Choroid plexus epithelial cell (primary cell): ENCODE measurements at regions not wholly inside any gene's neighbourhood (a gene's known extent, or its start where the extent isn't known, plus 50 kb on each side); places are given as distances from the start of the nearest gene placed in this dataset.

Experiments used
- DNase-seq: peaks from one replicate; pipeline ENCODE4 v3.0.0-alpha.2; 2010; ENCODE audit warnings: low read depth
- H3K4me3 ChIP-seq: 2 replicates; pipeline ENCODE4 v1.5.1; 2011; ENCODE audit warnings: low read depth, mild to moderate bottlenecking, control low read depth, low read length, moderate library complexity
- CTCF ChIP-seq: conservative IDR thresholded peaks from 2 replicates; pipeline ENCODE4 v1.5.1; 2011; ENCODE audit warnings: low read depth, mild to moderate bottlenecking, control low read depth, inconsistent platforms, low read length, moderate library complexity

DNA sequence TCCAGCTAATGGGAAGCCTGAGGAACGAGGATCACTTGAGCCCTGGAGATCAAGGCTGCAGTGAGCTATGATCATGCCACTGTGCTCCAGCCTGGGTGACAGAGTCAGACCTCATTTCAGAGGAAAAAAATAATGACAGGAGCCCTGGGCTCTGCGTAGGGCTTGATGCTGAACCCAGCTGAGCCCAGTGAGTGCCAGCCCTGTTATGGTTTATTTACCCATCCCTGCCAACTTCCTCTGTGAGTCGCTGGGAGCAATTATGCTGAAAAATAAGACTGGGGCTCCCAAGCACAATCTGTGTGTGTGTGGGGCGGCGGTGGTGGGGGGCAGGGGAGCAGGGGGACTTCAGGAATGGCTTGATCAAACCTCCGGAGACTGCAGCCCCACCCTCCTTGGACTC, 75.9 kb upstream of the PMEPA1 start:
- H3K4me3 ChIP-seq, result no peak overlapping the region
- TF ChIP-seq CTCF, result no peak
- no peak for DNase-seq

GRCh38 chr20:57785061-57785460, 75.2 kb upstream of the PMEPA1 start:
- no peak for DNase-seq
- no peak overlapping the region for H3K4me3 ChIP-seq
- TF ChIP-seq CTCF, result no peak

- DNase-seq, result no peak
- H3K4me3 ChIP-seq, result no peak overlapping the region
- TF ChIP-seq CTCF, result no peak
Measured at GRCh38 chr20:57783956-57784837, 74.4 kb upstream of the PMEPA1 start.

GRCh38 chr20:57783196-57783595, 73.4 kb upstream of the PMEPA1 start:
- no peak overlapping the region for H3K4me3 ChIP-seq
- TF ChIP-seq CTCF, result no peak
- DNase-seq, result no peak

GRCh38 chr20:57782631-57783041, 72.8 kb upstream of the PMEPA1 start:
- H3K4me3 ChIP-seq, result no peak overlapping the region

DNA sequence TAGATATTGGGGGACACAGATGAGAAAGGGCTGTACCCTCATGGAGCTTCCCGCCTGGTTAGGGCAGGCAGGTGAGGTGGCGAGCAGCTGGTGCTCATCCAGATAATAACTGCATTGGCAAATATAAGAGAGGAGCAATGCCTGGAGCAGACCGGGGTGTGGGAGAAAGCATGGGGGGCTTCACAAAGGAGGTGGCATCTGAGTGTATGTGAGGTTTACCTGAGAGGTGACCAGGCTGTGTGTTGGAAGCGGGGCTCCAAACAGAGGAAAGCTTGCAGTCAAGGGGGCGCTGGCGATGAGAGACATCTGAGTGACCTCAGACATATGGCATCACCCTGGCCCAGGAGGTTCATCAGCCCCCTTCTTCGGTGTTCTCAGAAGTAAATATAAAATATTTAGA, 72.1 kb upstream of the PMEPA1 start:
- DNase-seq, result no peak
- H3K4me3 ChIP-seq, result no peak overlapping the region
- TF ChIP-seq CTCF, result no peak

More at GRCh38 chr20:57782631-57783041, 72.8 kb upstream of the PMEPA1 start:
- no peak for DNase-seq
- TF ChIP-seq CTCF, result no peak

- no peak overlapping the region for H3K4me3 ChIP-seq
- TF ChIP-seq CTCF, result no peak
- no peak for DNase-seq
Measured at GRCh38 chr20:57780906-57781305, 71.1 kb upstream of the PMEPA1 start.
